Testis (tissue), 2 donors: ENCODE measurements at regions not wholly inside any gene's neighbourhood (a gene's known extent, or its start where the extent isn't known, plus 50 kb on each side); places are given as distances from the start of the nearest gene placed in this dataset.
"Not testable (repeated sequence)": the region's sequence is repeated elsewhere in the genome, so short reads cannot be mapped to it uniquely, and the experiment has no call there.

Experiments used
- POLR2A ChIP-seq: fragments of 450-650 bp; IDR thresholded peaks from one replicate; pipeline ENCODE4 v1.6.1; 2017; ENCODE audit warnings: antibody characterized with exemption, mild to moderate bottlenecking, moderate library complexity
- TF ChIP-seq, protein P1 (sequence below), 3 experiments: fragments of 450-650 bp in 2 of 3; fragments of 200-600 bp in 1 of 3; sonication (generic) in 1 of 3; IDR thresholded peaks; one replicate each; pipeline ENCODE4 v1.5.1; 2016 to 2019; ENCODE audit warnings: antibody characterized with exemption in 3 of 3, mild to moderate bottlenecking in 2 of 3, moderate library complexity in 1 of 3

DNA sequence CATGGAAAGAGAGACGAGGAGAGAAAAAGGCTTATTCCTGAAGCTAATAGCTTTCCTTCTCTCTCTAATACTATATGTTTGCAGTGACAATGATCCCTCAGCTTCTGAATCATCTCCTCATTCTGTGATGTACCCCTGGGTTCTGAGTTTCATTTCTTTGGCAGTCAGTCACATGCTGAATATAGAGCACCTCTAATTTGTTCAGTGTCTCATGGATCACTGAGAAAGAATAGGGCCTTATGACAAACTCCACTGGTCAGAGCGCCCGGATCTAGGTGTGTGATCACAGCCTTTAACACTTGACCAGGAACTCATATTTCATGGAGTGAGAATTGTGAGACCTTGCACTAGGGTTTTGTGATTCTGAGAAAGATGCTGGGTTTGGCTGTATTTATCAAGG, 54.3 kb upstream of the CCN1 start:
- TF ChIP-seq, protein P1, sequence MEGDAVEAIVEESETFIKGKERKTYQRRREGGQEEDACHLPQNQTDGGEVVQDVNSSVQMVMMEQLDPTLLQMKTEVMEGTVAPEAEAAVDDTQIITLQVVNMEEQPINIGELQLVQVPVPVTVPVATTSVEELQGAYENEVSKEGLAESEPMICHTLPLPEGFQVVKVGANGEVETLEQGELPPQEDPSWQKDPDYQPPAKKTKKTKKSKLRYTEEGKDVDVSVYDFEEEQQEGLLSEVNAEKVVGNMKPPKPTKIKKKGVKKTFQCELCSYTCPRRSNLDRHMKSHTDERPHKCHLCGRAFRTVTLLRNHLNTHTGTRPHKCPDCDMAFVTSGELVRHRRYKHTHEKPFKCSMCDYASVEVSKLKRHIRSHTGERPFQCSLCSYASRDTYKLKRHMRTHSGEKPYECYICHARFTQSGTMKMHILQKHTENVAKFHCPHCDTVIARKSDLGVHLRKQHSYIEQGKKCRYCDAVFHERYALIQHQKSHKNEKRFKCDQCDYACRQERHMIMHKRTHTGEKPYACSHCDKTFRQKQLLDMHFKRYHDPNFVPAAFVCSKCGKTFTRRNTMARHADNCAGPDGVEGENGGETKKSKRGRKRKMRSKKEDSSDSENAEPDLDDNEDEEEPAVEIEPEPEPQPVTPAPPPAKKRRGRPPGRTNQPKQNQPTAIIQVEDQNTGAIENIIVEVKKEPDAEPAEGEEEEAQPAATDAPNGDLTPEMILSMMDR (IDR thresholded peaks at IDR 0.05) = not testable (repeated sequence)
- TF ChIP-seq POLR2A = not testable (repeated sequence)
